Uterus (tissue), 2 donors: ENCODE measurements at regions not wholly inside any gene's neighbourhood (a gene's known extent, or its start where the extent isn't known, plus 50 kb on each side); places are given as distances from the start of the nearest gene placed in this dataset.

ENCODE experiments used
- POLR2A ChIP-seq, 2 donors: fragments of 450-650 bp; IDR thresholded peaks; one replicate each; pipeline ENCODE4 v1.6.1; 2016; ENCODE audit warnings: antibody characterized with exemption in 2 of 2, mild to moderate bottlenecking in 1 of 2, moderate library complexity in 1 of 2
- TF ChIP-seq, protein P1 (sequence below), 4 experiments: fragments of 200-600 bp in 2 of 4; fragments of 450-650 bp in 2 of 4; sonication (generic) in 2 of 4; IDR thresholded peaks; one replicate each; pipeline ENCODE4 v1.5.1; 2016 to 2019; ENCODE audit warnings: antibody characterized with exemption in 4 of 4, mild to moderate bottlenecking in 2 of 4, moderate library complexity in 1 of 4

DNA sequence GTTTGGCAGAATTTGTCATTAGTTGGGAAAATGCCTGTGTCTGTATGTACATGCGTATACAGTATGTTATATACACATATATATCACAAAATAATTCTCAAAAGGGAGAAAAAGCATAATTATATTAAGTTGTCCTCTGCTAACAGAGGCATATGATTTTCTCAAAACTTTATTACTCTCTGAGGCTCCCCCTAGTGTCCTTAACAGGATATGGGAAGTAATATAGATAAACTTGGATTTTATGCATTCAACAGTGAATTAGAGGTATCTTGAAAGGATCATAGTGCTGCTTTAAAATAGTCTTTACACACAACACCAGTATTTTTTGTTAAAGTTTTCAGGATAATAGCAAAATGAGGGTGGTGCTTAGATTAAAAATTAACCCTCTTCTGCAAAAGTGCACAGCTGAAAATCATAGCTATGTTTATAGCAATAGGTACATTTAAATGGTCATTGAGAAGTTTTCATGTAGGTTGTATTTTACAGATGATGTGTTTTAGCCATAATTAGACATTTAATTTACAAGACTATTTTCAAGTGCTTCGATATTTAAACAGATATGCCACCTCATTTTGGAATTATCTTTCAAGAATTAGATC lies 454.0 kb upstream of the ROBO2 start:
- TF ChIP-seq, protein P1, sequence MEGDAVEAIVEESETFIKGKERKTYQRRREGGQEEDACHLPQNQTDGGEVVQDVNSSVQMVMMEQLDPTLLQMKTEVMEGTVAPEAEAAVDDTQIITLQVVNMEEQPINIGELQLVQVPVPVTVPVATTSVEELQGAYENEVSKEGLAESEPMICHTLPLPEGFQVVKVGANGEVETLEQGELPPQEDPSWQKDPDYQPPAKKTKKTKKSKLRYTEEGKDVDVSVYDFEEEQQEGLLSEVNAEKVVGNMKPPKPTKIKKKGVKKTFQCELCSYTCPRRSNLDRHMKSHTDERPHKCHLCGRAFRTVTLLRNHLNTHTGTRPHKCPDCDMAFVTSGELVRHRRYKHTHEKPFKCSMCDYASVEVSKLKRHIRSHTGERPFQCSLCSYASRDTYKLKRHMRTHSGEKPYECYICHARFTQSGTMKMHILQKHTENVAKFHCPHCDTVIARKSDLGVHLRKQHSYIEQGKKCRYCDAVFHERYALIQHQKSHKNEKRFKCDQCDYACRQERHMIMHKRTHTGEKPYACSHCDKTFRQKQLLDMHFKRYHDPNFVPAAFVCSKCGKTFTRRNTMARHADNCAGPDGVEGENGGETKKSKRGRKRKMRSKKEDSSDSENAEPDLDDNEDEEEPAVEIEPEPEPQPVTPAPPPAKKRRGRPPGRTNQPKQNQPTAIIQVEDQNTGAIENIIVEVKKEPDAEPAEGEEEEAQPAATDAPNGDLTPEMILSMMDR (IDR thresholded peaks at IDR 0.05), result no peak
- no peak for TF ChIP-seq POLR2A (IDR thresholded peaks at IDR 0.05)
